Mammary epithelial cell (primary cell): ENCODE measurements at regions not wholly inside any gene's neighbourhood (a gene's known extent, or its start where the extent isn't known, plus 50 kb on each side); places are given as distances from the start of the nearest gene placed in this dataset.

ENCODE experiments used
- EZH2 ChIP-seq: IDR thresholded peaks from 2 replicates; pipeline ENCODE4 v1.6.1; 2012; ENCODE audit warnings: low read length, inconsistent platforms, borderline replicate concordance
- TF ChIP-seq, protein P1 (sequence below), 2 donors: IDR thresholded peaks in 1 of 2; conservative IDR thresholded peaks in 1 of 2; 2 replicates each; pipeline ENCODE4 v1.5.1; 2011 to 2012; ENCODE audit warnings: inconsistent platforms in 2 of 2, low read length in 2 of 2, mild to moderate bottlenecking in 2 of 2, control low read depth in 1 of 2, low read depth in 1 of 2; ENCODE audit not compliant: insufficient read depth in 1 of 2; ENCODE audit errors: extremely low read depth in 1 of 2

DNA sequence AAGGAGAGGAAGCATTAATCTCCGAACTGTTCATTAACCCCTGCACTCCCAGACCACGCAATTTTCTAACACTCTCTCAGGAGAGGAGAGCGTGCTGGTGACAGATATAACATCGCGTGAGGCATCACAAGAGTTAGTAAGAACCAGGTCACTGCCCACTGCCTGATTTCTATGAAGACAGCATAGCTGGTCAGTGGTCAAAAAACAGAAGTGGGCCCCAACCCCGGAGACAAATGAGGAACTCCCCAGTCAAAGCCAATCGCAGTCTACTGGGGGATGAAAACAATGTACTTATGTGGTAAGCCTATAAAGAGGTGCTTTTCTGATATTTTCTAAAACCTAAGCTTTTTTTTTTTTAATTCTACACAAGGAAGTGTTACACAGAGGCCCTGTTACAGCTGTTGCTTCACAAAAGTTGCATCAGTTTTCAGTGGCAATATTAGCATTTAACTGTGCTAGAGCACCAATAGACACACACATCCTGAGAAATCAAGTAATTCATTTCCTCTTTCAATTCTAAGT, 231.8 kb upstream of the IRF2BP2 start:
- no peak for TF ChIP-seq EZH2
- TF ChIP-seq, protein P1, sequence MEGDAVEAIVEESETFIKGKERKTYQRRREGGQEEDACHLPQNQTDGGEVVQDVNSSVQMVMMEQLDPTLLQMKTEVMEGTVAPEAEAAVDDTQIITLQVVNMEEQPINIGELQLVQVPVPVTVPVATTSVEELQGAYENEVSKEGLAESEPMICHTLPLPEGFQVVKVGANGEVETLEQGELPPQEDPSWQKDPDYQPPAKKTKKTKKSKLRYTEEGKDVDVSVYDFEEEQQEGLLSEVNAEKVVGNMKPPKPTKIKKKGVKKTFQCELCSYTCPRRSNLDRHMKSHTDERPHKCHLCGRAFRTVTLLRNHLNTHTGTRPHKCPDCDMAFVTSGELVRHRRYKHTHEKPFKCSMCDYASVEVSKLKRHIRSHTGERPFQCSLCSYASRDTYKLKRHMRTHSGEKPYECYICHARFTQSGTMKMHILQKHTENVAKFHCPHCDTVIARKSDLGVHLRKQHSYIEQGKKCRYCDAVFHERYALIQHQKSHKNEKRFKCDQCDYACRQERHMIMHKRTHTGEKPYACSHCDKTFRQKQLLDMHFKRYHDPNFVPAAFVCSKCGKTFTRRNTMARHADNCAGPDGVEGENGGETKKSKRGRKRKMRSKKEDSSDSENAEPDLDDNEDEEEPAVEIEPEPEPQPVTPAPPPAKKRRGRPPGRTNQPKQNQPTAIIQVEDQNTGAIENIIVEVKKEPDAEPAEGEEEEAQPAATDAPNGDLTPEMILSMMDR (conservative IDR thresholded peaks at IDR 0.05 in 1 of 2, IDR thresholded peaks at IDR 0.05 in 1 of 2; ENCODE audit: extremely low read depth in 1 of 2, insufficient read depth in 1 of 2, low read depth in 1 of 2, low read length in 2 of 2) = no peak
